Hippocampal formation (tissue), 2 donors: ENCODE measurements at regions not wholly inside any gene's neighbourhood (a gene's known extent, or its start where the extent isn't known, plus 50 kb on each side); places are given as distances from the start of the nearest gene placed in this dataset.

Experiments
- DNase-seq, 2 donors: peaks; one replicate each; lab custom pipeline; 2025; lab: John Stamatoyannopoulos, UW

DNA sequence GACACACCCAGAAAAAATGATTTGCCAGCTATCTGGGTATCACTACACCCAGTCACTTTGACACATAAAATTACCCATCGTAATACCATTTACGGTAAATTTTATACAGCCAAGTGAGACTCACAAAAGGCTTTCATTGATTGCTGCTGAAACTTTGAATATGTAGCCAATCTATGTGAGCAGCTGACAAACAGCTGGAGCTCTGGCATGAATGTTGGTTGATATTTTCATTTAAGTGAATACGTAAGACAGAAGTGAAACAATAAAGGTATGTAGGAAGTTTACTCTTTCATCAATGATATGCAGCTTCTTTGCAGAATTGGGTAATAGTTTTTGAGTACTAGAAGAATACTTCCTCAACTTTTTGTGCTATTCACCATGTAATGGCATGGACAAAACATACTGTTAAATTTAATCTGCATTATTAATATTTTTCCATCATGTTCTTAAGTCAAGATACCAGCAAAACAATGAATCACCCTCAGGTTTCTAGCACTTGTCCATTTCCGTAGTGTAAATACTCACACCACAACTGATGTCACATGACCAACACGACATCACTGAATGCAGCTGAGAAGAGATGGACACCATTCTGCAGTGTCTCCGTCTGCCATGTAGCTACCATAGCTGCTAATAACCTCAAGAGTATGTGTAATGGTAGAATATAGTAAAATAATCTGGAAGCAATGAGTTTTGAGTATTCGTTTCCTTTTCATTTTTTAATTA lies 205.9 kb upstream of the HES1 start:
- DNase-seq = no peak

DNA sequence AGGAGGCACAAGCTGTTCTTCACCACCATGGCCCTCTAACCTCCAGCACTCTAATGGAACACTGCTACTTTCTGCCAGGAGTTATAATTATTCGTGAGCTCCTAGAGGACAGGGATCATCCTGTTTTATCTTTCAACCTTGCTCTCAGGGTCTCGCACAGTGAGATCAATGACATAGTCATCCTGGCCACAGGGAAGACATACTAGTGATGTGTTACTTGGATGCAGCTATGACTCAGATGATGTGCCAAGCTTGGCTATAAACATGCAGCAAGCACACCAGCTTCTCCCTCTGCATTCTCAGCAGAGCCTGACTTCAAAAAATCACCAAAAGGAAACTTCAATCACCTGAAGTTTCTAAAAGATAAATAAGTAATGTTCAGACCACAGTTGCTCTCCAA lies 203.8 kb upstream of the HES1 start:
- DNase-seq = no peak

DNA sequence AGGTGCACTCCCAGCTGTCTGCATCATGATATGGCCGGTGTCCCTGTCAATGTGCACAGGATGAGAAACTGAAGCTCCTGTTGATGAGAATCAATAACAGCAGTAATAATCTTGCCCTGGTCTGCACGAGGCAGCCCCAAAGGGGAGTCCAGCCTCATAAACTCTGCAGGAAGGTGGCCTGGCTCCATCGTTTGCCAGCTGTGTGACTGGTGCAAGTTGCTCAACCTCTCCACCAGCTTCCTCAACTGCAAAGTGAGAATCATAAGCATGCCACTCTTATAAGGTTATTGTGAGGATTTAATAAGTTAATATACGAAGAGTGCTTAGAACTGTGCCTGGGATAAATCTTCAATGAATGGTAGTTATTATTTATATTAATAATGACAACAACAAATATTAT lies 203.4 kb upstream of the HES1 start:
- no peak for DNase-seq

DNA sequence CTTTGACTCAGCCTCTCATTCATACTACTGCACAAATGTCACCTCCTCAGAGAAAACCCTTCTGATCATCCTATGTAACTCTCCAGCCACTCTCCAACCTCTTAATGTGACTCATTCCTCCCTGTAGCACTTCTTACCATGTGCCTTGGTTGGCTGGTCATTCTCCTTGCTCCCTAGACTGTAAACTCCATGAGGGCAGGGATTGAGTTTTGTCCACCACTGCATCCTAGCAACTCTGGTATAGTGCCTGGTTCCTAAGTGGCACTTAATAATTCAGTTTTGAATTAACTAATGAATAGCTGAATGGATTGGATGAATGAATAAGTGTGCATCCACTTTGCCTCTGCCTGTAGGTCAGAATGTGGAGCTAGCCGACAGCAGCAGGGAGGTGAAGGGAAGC lies 202.5 kb upstream of the HES1 start:
- no peak for DNase-seq

DNA sequence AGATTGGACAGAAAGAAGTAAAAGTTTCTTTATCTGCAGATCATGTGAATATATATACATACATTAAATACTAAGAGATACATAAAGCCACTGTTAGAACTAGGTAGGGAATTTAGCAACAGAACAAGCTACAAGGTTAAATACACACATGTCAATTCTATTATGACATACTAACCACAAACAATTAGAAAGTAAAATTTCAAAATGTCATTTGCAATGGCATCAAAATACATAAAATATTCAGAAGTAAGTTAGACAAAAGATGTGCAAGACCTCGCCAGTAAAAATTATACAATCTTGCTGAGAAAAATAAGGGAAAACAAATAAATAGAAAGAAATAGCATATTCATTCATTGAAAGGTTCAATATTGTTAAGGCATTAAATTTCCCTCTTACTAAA lies 200.0 kb upstream of the HES1 start:
- no peak for DNase-seq

DNA sequence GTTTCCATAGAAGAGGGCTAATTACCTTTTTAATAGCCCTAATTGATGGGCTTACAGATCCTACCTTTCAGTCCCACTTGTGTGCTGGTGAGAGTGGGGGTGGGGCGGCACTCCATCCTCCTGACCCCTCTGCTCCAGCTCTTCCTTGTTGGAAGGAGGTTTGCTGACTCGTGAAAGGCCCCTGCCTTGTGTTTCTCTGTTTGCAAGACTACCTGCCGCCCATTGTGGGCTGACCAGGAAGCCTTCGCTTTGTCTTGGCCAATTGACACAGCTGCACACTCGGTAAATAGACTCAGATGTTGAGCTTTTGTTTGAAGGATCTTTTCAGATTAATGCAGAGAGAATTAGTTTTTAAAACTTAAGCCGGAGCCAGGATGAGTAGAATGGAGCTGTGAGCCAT lies 197.3 kb upstream of the HES1 start:
- DNase-seq = no peak

DNA sequence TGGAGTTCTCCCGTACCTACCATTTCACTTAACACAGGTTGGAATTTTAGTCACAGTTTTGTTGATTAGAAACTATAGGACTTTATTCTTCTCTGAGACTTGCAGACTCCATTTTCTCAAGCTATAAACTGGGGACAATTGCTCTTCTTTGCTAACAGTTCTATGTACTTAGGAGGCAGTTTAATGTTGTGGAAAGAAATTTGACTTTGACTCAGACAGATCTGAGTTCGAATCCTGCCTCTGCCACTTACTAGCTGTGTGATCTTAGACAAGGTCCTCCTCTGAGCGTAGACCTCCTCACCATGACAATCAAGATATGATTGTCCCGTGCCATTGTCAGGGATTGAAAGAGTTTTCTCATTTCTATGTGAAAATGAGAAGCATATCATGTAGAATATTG lies 196.4 kb upstream of the HES1 start:
- no peak for DNase-seq

DNA sequence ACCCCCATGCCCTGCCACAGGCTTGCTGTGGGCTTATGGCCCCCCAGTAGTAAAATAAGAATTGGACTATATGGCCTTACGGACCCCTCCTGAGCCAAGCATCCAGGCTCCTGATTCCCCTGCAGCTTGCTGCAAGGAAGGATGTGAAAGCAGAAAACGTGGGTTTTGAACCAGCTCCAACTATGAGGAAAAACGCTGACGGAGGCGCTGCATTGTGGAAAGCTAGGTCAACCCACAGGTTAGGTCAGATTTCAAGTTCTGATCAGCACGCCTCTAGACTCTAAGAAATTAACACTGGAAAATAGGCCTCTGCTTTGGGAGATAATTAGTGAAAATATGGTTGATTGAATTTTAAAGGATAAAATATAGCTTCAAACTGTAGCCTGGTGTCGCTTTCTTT lies 195.4 kb upstream of the HES1 start:
- DNase-seq = no peak

DNA sequence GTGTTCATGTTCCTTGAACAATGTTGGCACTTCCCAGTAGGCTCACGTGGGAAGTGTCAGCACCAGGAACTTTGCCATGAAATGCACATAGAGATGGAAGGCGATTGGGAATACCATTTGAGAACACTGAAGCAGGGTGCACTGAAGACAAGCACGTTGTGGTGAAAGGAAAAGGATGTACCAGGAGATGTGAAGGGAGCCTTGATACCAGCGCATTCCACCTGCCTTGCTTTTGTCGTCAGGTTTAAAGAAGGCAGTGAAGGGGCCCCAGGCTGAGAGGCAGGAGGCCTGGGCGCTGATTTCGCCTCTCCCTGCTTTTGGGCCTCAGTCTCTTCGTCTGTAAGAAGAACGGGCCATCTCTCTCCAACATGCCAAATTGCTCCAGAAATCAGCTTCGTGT lies 194.5 kb upstream of the HES1 start:
- DNase-seq = no peak

DNA sequence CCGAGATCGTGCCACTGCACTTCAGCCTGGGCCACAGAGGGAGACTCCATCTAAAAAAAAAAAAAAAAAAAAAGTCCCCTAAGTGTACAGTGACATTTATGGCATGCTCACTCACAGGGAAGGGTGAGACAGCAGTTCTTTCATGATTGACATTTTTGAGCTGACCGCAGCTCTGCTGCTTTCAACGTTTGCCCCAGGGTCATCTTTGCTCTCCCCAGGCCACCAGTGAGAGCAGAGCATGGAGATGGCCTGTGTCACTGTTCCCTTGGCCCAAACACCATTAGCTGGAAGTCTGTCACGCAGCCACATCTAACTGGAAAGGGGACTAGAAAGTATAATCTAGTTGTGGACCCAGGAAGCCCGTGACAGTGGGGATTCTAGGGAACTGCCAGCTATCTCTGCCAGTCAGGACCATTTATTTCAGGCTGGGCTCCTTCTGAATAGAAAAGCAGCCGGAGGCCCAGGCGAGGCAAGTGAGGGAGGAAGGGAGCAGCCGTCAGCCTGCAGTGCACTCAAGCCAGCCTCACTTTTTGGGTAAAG lies 193.4 kb upstream of the HES1 start:
- DNase-seq = no peak

DNA sequence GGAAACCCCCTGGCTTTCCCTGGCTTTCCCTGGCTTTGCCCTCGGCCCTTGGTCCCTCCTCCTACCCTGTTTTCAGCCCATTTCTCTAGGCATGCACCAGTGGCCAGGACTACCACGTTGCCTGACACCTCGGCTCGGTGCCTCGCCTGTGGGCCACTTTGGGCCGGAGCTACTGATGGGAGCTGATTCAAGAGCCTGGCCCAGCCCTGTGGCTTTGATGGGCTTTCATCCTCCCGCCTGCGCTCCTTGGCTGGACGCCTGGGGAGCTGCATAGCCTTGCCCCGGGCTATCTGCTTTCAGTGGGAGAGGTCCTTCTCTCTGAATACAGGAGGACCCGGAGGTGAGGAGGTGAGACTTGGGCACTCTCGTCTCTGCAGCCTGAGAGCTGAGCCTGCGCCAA lies 192.7 kb upstream of the HES1 start:
- no peak for DNase-seq

DNA sequence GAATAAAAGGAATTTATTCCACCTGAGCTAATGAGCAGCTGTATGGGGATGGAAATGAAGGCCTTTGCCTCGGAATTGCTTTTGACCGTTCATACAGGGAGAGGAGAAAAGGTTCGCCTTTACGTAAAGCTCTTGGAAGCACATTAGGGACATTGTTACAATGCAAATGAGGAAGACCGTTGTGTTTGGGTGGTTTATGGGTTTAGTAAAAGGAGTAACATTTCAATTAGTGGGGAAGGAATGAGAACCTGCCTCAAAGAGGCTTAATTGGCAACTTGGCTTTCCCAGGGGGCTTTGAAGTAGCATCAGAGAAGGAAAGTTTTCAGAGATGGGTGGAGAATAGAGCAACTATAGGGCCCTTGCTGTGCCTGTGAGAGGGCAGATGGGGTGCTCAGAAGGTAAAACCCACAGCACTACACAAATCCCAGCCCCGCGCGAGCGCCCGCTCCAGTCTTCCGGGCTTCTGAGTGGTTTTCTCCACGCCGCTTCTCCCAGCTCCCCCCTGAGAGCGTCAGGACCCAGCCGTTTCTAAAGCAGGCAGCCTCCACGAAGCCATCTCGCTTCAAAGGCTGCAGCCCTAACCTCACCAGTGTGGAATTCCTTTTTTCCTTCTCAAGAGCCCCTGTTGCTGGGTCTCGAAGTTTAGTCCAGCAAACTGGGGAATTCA lies 192.0 kb upstream of the HES1 start:
- DNase-seq = no peak

DNA sequence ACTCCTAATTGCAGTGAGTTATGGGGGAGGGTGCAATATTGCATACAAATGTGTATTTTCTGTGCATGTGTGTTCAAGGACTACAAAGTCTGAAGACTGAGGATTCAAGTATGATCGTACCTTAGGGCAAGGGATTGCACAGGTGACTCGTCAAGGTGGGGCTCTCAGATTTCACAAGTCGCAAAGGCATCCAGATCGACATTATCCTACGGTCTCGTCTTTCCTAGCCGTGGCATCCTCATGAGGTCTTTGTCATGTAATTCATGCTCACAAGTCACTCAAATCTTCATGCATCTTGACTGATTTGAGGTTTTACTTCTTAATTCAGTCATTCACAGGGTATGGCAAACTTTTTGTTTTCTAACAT lies 191.4 kb upstream of the HES1 start:
- DNase-seq = no peak

DNA sequence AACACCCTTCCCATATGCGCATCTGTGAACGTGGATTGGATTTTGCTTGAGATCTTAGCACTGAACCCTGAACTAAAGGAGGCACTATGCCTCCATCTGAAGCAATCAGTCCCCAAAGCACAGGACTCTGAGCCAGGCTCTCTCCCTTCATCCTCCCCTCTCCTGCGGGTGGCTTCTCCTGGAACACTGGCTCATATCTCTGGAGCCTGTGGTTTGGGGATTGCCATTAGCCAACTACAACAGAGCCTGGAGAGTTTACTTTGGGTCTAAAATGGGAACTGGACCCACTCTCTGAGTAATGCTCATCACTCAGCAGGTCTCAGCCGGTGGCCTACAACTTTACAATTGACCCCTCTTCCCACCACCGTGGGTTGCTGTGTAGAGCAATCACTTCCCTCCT lies 190.8 kb upstream of the HES1 start:
- DNase-seq = no peak

DNA sequence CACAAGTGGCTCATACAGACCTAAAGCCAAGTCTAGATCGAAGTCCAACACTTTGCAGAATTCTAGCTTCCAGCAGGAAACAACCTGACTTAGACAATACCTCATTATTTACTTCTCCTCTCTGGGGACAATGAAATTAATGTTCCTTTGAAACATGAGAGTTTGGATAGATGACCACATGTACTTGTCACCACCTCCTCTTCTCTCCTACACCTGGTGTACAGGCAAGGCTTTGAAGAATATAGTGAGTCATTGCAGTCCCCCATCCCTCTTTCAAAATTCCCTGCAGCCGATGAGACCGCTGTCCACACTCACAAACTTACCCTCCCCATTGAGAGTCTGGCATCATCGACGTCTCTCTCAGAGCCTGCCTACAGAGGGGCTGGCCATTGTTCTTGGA lies 189.0 kb upstream of the HES1 start:
- DNase-seq = no peak

DNA sequence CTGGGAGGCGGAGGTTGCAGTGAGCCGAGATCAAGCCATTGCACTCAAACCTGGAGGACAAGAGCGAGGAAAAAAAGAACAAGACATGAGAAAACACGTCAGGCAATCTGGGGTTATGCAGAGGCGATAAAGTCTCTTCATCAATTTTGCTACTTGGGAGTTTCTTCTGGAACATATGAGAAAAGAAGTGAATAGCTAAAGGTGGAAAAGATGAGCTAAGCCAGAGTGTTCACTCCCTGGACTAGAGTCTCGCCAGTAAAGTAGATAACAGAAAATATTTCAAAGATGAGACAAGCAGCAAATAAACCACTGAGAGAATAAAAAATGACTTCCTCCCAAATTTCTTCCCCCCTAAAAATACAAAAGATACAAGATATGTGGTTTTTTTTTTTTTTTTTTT lies 188.4 kb upstream of the HES1 start:
- DNase-seq = no peak

DNA sequence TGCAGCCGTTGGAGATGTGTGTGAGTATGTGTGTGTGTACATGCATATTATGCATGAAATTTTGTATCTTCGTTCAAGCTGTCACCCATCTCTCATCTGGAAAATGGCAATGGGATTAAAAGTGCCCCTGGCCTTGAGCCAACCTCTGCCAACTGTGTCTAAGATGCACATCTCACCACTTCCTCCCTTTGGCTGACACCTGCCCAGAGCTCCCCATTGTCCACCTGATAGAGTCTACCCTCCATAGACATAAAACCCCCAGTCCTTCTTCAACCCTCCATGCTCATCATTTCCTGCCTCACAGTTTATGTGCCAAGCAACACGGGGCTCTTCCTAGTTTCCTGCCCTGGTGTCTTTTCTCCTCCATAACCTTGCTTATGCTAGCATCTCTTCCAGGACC lies 187.5 kb upstream of the HES1 start:
- DNase-seq = no peak

DNA sequence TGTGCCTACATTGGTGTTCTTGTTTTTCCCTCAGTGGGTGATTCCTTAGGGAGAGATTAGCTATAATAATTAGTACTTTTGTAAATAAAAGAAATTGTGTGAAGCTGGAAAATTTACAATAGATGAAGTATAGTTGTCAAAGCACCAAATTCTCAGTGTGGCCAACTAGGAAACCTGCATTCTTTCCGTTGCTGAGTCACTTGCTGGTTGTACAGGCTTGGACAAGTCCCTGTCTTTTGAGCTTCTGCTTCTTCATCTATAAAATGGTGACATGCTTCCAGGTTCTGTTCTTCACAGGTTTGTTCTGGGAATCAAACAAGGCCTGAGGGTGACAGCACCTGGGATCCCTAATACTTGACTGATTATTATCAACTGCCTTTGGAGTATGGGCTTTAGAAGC lies 184.1 kb upstream of the HES1 start:
- no peak for DNase-seq

DNA sequence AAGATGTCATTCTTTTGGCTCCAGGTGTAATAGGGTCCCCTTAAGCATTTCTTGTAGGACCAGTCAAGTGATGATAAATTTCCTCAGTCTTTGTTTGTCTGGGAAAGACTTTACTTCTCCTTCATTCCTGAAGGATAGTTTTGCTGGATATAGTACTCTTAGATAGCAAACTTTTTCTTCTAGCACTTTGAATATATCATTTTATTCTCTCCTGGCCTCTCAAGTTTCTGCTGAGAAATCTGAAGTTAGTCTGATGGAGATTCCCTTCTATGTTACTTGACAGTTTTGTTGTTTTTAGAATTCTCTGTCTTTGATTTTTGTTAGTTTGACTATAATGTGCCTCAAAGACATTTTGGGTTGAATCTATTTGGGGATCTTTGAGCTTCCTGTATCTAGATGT lies 181.2 kb upstream of the HES1 start:
- no peak for DNase-seq

DNA sequence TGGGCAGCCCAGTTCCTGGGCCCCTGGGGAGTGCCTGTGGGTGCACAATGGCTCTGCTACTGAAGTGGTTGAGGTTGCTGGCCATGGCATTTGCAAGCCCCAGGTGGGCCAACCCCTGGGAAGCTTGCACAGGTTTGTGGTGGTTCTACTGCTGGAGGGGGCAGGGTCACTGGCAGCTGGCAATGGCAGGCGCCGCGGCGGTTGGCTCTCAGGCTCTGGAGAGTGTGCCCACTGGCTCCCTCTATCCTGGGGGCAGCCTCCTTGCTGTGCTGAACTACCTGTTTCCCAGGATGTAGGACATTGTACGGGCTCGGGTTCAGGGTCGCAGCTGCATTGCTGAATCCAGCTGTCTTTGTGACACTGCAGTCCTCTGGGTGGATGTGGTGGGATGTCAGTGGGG lies 180.2 kb upstream of the HES1 start:
- no peak for DNase-seq

DNA sequence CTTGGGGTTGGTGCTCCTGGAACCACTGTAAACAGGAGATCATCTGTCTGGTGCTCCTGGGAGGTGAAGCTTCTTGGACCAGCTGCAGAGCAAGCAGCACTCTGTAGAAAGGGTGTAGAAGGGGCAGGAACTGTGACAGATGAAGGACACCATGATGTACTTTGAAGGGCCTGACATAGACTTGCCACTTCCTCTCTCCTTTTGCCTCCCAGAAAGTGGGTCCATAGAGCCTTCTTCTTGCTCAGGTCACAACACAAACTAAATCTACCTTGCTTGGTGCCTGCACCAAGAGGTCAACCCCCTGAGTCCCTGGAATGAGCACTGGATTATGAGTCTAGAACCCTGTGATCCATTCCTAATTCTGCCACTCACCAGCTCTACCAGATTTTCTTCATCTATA lies 176.1 kb upstream of the HES1 start:
- no peak for DNase-seq

DNA sequence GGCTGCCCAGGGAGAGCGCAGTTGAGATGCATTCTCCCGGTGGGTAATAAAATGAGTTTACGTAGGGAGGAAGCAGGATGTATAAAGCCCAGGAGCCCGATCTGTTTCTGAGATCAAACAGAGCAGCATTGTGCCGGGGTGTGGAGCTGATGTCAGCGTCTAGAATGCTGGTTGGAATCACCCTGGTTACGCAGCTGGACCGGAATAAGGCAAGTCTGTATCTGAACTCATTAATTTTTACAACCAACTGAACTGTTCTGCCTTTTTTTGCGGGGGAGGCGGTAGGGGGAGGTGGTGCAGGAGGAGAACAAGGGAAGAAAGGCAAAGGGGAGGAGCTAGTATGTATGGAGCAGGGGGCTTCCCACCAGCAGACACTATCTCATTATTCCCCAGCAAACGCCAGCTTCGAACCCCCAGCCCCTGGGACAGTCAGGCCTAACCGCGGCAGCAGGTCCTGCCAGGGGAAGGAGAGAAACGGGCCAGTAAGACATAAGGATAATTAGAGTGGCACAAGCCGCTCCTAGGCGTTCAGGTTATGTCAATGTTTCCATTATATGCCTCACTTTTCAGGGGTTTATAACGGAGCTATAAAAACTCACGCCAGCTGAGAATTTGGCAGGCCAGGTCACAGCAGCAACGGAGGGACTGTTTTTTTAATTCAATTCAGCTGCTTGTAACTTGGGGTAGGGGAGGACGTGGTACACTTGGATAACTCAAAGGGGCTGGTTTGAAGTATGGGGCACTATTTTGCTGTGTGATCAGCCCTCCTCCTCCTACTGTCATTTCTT lies 175.3 kb upstream of the HES1 start:
- peak; percentile 26 to 44 for DNase-seq
